Fibroblast of skin of back (primary cell): ENCODE measurements at regions not wholly inside any gene's neighbourhood (a gene's known extent, or its start where the extent isn't known, plus 50 kb on each side); places are given as distances from the start of the nearest gene placed in this dataset.
"Not testable (repeated sequence)": the region's sequence is repeated elsewhere in the genome, so short reads cannot be mapped to it uniquely, and the experiment has no call there.

Experiments
- DNase-seq: peaks from one replicate; pipeline ENCODE4 v3.0.0-alpha.2; 2013

- DNase-seq, result not testable (repeated sequence)
Observed at GRCh38 chr10:30196559-30196958, 137.2 kb upstream of the JCAD start.

- no peak for DNase-seq
Observed at GRCh38 chr10:30192846-30193608, 133.6 kb upstream of the JCAD start.

GRCh38 chr10:30190577-30191552 lies 131.5 kb upstream of the JCAD start:
- no peak for DNase-seq

GRCh38 chr10:30189238-30189580 lies 129.8 kb upstream of the JCAD start:
- no peak for DNase-seq

- DNase-seq, result no peak
Observed at GRCh38 chr10:30188556-30189237, 129.3 kb upstream of the JCAD start.

GRCh38 chr10:30188101-30188500 lies 128.7 kb upstream of the JCAD start:
- peak; percentile 81 for DNase-seq

GRCh38 chr10:30187010-30187409 lies 127.6 kb upstream of the JCAD start:
- DNase-seq, result no peak

GRCh38 chr10:30186371-30186875 lies 127.0 kb upstream of the JCAD start:
- DNase-seq, result no peak

GRCh38 chr10:30185916-30186315 lies 126.5 kb upstream of the JCAD start:
- peak; percentile 94 for DNase-seq

- DNase-seq, result peak; percentile 67
Observed at GRCh38 chr10:30185341-30185740, 126.0 kb upstream of the JCAD start.

GRCh38 chr10:30184397-30185033 lies 125.1 kb upstream of the JCAD start:
- no peak for DNase-seq

GRCh38 chr10:30183055-30183402 lies 123.6 kb upstream of the JCAD start:
- no peak for DNase-seq

- peak; percentile 99 for DNase-seq
Observed at GRCh38 chr10:30182191-30183054, 123.0 kb upstream of the JCAD start.

- DNase-seq, result peak; percentile 81
Observed at GRCh38 chr10:30178356-30178964, 119.1 kb upstream of the JCAD start.

GRCh38 chr10:30176776-30177533 lies 117.6 kb upstream of the JCAD start:
- no peak for DNase-seq

- peak; percentile 73 for DNase-seq
Observed at GRCh38 chr10:30176182-30176581, 116.8 kb upstream of the JCAD start.

GRCh38 chr10:30172673-30173072 lies 113.3 kb upstream of the JCAD start:
- DNase-seq, result peak; percentile 76

GRCh38 chr10:30172091-30172490 lies 112.7 kb upstream of the JCAD start:
- peak; percentile 71 for DNase-seq

- DNase-seq, result no peak
Observed at GRCh38 chr10:30171601-30172000, 112.2 kb upstream of the JCAD start.

GRCh38 chr10:30170814-30171213 lies 111.4 kb upstream of the JCAD start:
- DNase-seq, result peak; percentile 62
